ENCODE measurements at regions not wholly inside any gene's neighbourhood (a gene's known extent, or its start where the extent isn't known, plus 50 kb on each side); places are given as distances from the start of the nearest gene placed in this dataset.
A peak's percentile ranks its signal among the peaks of the same experiment; 100 is the strongest.

GRCh38 chr6:841569-841968, 148.6 kb upstream of the EXOC2 start:
- peaks cover 3% of the 10 kb centered on the region for H3K4me1 Mint-ChIP-seq (ENCODE audit: low read depth, unreplicated experiment)
- CTCF ChIA-PET = no interaction called here
- no TSS peak for BruUV-seq (replicated peaks)

GRCh38 chr6:839201-839600, 146.3 kb upstream of the EXOC2 start:
- BruUV-seq (replicated peaks) = no TSS peak
- CTCF ChIA-PET = no interaction called here
- H3K9me3 Mint-ChIP-seq (ENCODE audit: low read depth, unreplicated experiment) = peaks cover 2% of the 10 kb centered on the region

More at GRCh38 chr6:841569-841968, 148.6 kb upstream of the EXOC2 start:
- no peaks in the 10 kb centered on the region for H3K36me3 Mint-ChIP-seq (ENCODE audit: insufficient read depth, unreplicated experiment)
- no peak for DNase-seq
- no peak overlapping the region for H3K27ac Mint-ChIP-seq (ENCODE audit: unreplicated experiment)
- intact Hi-C loops (cut with micrococcal nuclease; ENCODE audit: unreplicated experiment) = no loop called here
- H3K4me3 Mint-ChIP-seq (ENCODE audit: low read depth, unreplicated experiment) = no peak overlapping the region
- peaks cover 2% of the 10 kb centered on the region for H3K9me3 Mint-ChIP-seq (ENCODE audit: low read depth, unreplicated experiment)
- no peak for TF ChIP-seq CTCF (IDR thresholded peaks at IDR 0.05; ENCODE audit: unreplicated experiment)
- no peaks in the 10 kb centered on the region for H3K27me3 Mint-ChIP-seq (ENCODE audit: unreplicated experiment)

DNA sequence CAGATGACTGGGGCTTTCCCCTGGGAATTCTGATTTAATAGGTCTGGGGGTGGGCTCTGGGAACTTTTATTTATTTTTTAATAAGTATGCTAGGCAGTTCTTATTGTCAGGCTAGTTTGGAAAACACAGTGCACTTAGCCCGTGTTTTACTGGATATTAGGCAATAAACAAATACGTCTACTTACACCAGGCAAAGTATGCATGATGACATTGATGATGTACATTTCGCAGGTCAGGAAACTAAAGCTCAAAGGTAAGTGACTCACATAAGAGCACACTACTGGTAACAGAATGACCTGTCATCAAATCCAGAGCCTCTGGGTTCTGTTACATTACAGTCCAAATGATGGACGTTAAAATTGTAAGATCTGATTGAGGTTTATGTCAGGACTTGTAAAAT, 144.4 kb upstream of the EXOC2 start:
- TF ChIP-seq CTCF (IDR thresholded peaks at IDR 0.05; ENCODE audit: unreplicated experiment) = no peak
- Mint-ChIP-seq H3K27me3 (ENCODE audit: unreplicated experiment) (no peaks in the 10 kb centered on the region), H3K4me3 (ENCODE audit: low read depth, unreplicated experiment) (no peak overlapping the region), H3K36me3 (ENCODE audit: insufficient read depth, unreplicated experiment) (no peaks in the 10 kb centered on the region), H3K9me3 (ENCODE audit: low read depth, unreplicated experiment) (peaks cover 4% of the 10 kb centered on the region), H3K4me1 (ENCODE audit: low read depth, unreplicated experiment) (peaks cover 14% of the 10 kb centered on the region), H3K27ac (ENCODE audit: unreplicated experiment) (no peak overlapping the region)
- CTCF ChIA-PET = interaction anchor here (0.5 kb wide), 1 partner anchor 14 kb away, joined by 6 read pairs; no protein-coding TSS in a partner anchor
- no peak for DNase-seq
- intact Hi-C loops (cut with micrococcal nuclease; ENCODE audit: unreplicated experiment) = no loop called here
- BruUV-seq (replicated peaks) = no TSS peak

More at GRCh38 chr6:839201-839600, 146.3 kb upstream of the EXOC2 start:
- Mint-ChIP-seq H3K27ac (ENCODE audit: unreplicated experiment) (no peak overlapping the region), H3K4me3 (ENCODE audit: low read depth, unreplicated experiment) (no peak overlapping the region), H3K36me3 (ENCODE audit: insufficient read depth, unreplicated experiment) (no peaks in the 10 kb centered on the region), H3K4me1 (ENCODE audit: low read depth, unreplicated experiment) (peaks cover 14% of the 10 kb centered on the region), H3K27me3 (ENCODE audit: unreplicated experiment) (no peaks in the 10 kb centered on the region)
- DNase-seq = no peak
- no peak for TF ChIP-seq CTCF (IDR thresholded peaks at IDR 0.05; ENCODE audit: unreplicated experiment)
- intact Hi-C loops (cut with micrococcal nuclease; ENCODE audit: unreplicated experiment) = no loop called here

DNA sequence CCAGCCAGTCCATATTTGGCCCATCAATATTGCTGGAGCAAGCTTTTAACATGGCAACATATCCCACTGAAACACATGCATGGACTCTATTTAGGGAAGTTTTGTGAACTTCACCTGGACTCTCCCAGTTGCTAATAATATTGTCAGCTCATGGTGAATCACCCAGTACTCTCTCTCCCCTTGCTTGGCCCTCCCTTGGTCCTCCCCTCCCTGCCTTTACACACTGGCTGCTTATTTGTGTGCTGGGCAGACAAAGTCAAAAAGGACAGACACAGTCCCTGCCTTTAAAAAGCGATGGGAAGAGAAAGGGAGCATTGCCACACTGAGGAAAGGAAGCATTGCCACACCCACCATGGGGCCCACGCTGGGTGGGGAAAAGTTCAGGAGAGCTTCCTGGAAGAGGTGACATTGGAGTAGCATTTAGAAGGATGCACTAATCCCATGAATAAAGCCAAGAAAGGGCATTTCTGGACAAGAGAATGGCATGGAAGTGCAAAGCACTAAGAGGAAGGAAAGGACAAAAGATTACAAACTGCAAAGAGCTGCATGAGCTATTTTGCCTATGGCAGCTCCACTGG, 143.4 kb upstream of the EXOC2 start:
- Mint-ChIP-seq H3K27ac (ENCODE audit: unreplicated experiment) (peak overlapping the region; percentile 36), H3K9me3 (ENCODE audit: low read depth, unreplicated experiment) (peaks cover 4% of the 10 kb centered on the region), H3K4me3 (ENCODE audit: low read depth, unreplicated experiment) (no peak overlapping the region), H3K27me3 (ENCODE audit: unreplicated experiment) (no peaks in the 10 kb centered on the region), H3K36me3 (ENCODE audit: insufficient read depth, unreplicated experiment) (no peaks in the 10 kb centered on the region), H3K4me1 (ENCODE audit: low read depth, unreplicated experiment) (peaks cover 14% of the 10 kb centered on the region)
- BruUV-seq (replicated peaks) = no TSS peak
- CTCF ChIA-PET = interaction anchor here (0.7 kb wide), 1 partner anchor 36 kb away, joined by 3 read pairs; no protein-coding TSS in a partner anchor
- TF ChIP-seq CTCF (IDR thresholded peaks at IDR 0.05; ENCODE audit: unreplicated experiment) = no peak
- peak; percentile 11 for DNase-seq
- intact Hi-C loops (cut with micrococcal nuclease; ENCODE audit: unreplicated experiment) = no loop called here
